ACHN (cell line): ENCODE measurements at regions not wholly inside any gene's neighbourhood (a gene's known extent, or its start where the extent isn't known, plus 50 kb on each side); places are given as distances from the start of the nearest gene placed in this dataset.
A peak's percentile ranks its signal among the peaks of the same experiment; 100 is the strongest.
"Not testable (repeated sequence)": the region's sequence is repeated elsewhere in the genome, so short reads cannot be mapped to it uniquely, and the experiment has no call there.

ENCODE experiments used
- DNase-seq: peaks from one replicate; pipeline ENCODE4 v3.0.0-alpha.2; 2015
- in situ Hi-C: cut with HindIII; loops from 2 replicates; pipeline ENCODE4 v1.10.0; 2017; ENCODE audit warnings: low sequenced_read_pairs, low pct_ligation_motif_present, low pct_unique_long_range_greater_than_20kb

GRCh38 chr6:86872810-86873209 lies 64.5 kb upstream of the HTR1E start:
- in situ Hi-C loops, DNase-seq: not testable (repeated sequence)

- DNase-seq: peak; percentile 19
- in situ Hi-C loops: no loop called here
Observed at GRCh38 chr6:86871681-86872080, 65.6 kb upstream of the HTR1E start.

DNA sequence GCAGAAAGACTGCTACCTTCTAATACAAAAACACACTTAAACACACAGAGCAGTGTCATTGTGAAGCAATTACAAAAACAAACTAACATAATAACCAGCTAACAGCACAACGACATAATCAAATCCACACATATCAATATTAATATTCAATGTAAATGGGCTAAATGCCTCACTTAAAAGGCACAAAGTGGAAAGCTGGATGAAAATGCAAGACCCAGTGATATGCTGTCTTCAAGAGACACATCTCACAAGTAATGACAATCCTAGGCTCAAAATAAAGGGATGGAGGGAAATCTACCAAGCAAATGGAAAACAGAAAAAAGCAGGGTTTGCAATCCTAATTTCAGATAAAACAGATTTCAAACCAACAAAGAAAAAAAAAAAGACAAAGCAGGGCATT lies 67.8 kb upstream of the HTR1E start:
- no peak for DNase-seq
- in situ Hi-C loops: no loop called here

- DNase-seq: no peak
- in situ Hi-C loops: no loop called here
Observed at GRCh38 chr6:86859513-86859912, 77.8 kb upstream of the HTR1E start.

DNA sequence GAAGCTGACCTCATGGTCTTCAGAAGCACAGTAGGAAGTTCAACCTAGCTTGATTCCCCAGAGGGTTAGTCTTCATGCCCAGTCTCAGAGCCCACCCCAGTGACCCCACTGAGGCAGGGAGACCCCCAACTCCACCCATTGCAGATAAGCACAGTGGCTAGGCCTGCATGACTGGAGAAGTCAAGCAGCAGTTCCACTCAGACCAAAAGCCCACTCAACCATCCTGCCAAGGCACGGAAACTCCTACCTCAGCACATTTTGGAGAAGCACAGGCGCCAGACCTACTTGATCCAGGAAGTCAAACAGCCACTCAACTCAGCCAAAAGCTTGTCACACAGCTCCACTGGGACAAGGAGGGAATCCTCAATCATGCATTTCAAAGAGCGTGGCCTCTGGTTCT lies 78.4 kb upstream of the HTR1E start:
- no peak for DNase-seq
- in situ Hi-C loops: no loop called here

DNA sequence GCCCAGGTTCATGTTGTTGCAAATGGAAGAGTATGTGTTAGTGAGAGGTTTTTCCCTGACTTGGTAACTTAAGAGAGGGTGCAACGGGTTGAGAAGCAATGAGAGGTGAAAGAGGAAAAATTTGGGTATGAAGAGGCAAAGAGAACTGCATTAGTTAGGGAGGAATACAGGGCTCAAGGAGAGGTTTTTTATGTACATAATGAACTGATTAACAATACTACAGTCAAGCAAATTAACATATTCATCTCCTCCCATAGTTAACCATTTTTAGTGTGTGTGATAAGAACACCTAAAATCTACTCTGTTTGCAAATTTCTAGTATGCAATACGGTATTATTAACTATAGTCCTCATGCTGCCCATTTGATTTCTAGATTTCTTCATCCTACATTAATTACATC lies 79.5 kb upstream of the HTR1E start:
- no peak for DNase-seq
- in situ Hi-C loops: no loop called here

DNA sequence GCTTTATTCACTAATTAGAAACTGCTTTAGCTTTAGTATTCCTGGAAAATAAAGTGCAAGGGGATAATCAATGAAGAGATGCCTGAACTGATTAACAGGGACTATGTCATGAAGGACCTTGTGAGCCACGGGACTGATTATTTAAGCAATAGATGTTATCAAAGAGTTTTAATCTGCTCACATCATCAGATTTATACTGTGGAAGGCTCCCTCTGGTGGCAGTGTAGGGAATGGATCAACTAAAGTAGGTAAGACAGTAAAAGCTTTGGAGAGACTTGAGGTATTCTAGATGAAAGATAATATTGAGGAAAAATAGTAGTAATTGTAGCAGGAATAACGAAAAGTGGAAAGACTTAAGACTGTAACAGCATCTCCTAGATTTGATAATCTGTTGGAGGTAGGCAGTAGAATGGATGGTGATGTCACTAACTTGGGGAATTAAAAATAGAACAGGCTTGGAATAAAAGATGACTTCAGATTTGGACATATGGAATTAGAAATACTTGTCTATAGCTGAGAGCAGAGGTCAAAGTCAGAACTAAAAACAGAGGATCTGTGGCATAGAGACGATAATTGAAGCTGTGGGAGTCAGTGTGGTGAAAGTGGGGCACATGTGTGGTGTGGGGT lies 80.3 kb upstream of the HTR1E start:
- in situ Hi-C loops: no loop called here

GRCh38 chr6:86856379-86856778 lies 80.9 kb upstream of the HTR1E start:
- in situ Hi-C loops: no loop called here

More for the DNA sequence above, 80.3 kb upstream of the HTR1E start:
- DNase-seq: peak; percentile 41

DNA sequence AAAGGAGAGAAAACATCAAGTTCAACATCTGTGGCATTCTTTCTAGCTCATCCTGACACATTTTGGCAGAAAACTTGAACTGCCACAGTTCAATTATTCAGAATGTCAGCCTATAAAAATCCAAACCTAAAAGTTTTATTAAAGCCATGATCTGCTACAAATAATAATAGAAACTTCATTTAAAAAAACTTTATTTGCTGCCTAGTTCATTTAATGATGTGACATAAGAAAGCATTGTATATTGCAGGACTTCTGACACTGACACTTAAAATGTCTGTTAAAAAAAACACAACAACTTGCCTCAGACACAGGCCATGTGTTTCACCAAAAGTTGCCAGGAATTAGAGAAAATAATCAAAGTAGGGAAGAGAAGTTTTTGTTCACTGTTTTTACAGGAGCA lies 88.3 kb upstream of the HTR1E start:
- DNase-seq: no peak
- in situ Hi-C loops: no loop called here

More at GRCh38 chr6:86856379-86856778, 80.9 kb upstream of the HTR1E start:
- no peak for DNase-seq

- DNase-seq: no peak
- in situ Hi-C loops: no loop called here
Observed at GRCh38 chr6:86832686-86833085, 104.6 kb upstream of the HTR1E start.

- in situ Hi-C loops: no loop called here
- no peak for DNase-seq
Observed at GRCh38 chr6:86825436-86825835, 111.9 kb upstream of the HTR1E start.

GRCh38 chr6:86822747-86823146 lies 114.6 kb upstream of the HTR1E start:
- no peak for DNase-seq
- in situ Hi-C loops: no loop called here

DNA sequence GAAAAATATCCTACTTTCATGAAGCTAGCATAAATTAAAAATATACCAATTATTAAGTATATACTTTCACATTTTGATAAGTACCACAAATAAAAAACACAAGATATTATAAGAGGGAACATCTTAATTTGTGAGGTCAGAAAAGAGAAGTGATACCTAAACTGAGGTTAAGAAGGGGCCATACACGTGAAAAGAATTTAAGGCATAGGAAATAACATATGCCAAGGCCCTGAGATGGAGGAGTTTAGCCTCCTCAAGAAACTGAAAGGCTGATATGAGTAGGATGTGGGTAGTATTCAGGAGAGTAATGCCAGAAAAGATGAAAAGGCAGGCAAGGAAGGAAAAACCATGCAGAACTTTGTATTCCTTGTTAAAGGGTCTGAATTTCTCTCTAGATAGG lies 116.6 kb upstream of the HTR1E start:
- in situ Hi-C loops: no loop called here

GRCh38 chr6:86793649-86794048 lies 143.7 kb upstream of the HTR1E start:
- in situ Hi-C loops: no loop called here
- DNase-seq: no peak

More for the DNA sequence above, 116.6 kb upstream of the HTR1E start:
- no peak for DNase-seq

DNA sequence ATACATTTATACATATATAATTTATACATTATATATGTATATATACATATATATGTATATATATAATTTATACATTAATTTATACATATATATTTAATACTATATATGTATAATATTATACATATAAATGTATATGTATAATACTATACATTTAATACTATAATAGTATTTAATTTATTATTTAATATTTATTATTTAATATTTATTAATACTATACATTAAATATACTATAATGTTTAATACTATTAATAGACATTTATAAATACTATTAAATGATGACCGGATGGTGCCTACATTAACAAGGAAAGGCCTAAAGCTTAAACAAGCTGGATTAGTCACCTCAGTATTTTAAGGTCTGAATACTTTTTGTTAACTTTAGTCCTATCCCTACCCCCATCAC lies 145.9 kb upstream of the HTR1E start:
- DNase-seq: no peak
- in situ Hi-C loops: no loop called here

GRCh38 chr6:86789779-86790411 lies 147.4 kb upstream of the HTR1E start:
- in situ Hi-C loops: no loop called here

DNA sequence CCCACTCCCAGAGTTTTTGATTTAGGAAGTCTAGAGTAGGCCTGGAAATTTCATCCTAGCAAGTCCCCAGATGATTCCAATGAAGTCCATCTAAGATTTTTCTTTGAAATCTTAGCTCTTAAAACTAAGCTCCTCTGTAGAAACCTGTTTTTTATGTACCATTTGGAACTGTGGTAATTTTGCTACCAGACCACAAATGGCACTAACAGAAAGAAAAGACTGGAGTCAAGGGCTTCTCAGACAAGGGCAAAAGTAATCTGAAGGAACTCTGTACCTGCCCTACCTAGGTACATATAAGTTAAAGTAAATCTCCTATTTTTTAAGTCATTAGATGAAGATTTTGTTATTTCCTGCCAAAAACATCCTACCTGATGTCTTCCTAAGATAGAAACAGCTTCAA lies 155.0 kb upstream of the HTR1E start:
- in situ Hi-C loops: no loop called here

More at GRCh38 chr6:86789779-86790411, 147.4 kb upstream of the HTR1E start:
- DNase-seq: no peak

DNA sequence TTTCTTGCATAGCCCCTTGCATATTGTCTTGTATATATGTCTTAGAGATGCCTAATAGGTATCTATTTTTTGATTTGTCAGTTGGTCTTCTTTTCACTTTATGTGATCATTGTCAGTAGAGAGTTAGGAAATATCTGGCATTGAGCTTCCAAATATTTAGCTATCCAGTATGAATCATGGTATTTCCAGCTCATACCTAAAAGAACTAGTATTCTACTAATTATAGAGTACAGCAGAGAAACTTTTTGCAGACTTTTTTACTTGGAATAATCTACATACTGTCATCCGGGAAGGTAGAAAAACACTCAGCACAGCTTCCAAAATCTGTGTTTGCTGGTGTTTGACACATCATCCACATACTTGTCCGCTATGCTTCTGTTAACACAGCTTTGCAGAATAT lies 156.4 kb upstream of the HTR1E start:
- DNase-seq: no peak
- in situ Hi-C loops: no loop called here

More for the DNA sequence above, 155.0 kb upstream of the HTR1E start:
- DNase-seq: no peak

DNA sequence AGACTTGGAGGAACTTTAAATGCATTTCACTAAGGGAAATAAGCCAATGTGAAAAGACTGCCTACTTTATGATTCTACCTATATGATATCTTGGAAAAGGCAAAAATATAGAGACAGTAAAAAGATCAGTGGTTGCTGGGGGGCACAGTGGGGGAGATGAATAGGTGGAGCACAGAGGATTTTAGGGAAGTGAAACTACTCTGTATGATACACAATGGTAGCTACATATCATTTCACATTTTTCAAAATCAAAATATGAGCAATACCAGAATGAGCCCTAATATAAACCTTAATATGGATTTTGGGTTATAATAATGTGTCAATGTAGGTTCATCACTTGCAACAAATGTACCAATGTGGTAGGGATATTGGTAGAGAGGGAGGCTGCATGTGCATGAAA lies 161.4 kb upstream of the HTR1E start:
- in situ Hi-C loops: no loop called here
- no peak for DNase-seq

- DNase-seq: no peak
- in situ Hi-C loops: no loop called here
Observed at GRCh38 chr6:86765211-86765610, 172.1 kb upstream of the HTR1E start.
